ENCODE measurements at regions not wholly inside any gene's neighbourhood (a gene's known extent, or its start where the extent isn't known, plus 50 kb on each side); places are given as distances from the start of the nearest gene placed in this dataset.
"Not testable (repeated sequence)": the region's sequence is repeated elsewhere in the genome, so short reads cannot be mapped to it uniquely, and the experiment has no call there.

- in situ Hi-C loops (cut with MboI; ENCODE audit: low pct_unique_long_range_greater_than_20kb in 2 of 9, low sequenced_read_pairs in 9 of 9, unreplicated experiment in 9 of 9), result no loop called here
- WGBS, 10 experiments, result 20 to 100% (median 83%) methylated on average over 1 to 2 of the region's 3 CpGs; no CpG with 5 or more reads in 3 of the 10 experiments
- Histone ChIP-seq H3K4me1 (replicated peaks in 1 of 2) (no peaks in the 10 kb centered on the region), H3K4me3 (no peak overlapping the region), H3K27ac (no peak overlapping the region)
- ATAC-seq (replicated peaks in 6 of 8), result peak in 2 of 8 experiments; percentile 53 to 88
Measured at GRCh38 chr21:15210235-15210678, 145.5 kb upstream of the NRIP1 start.

- Histone ChIP-seq H3K27ac (no peak overlapping the region), H3K4me1 (replicated peaks in 1 of 2) (no peaks in the 10 kb centered on the region), H3K4me3 (no peak overlapping the region)
- WGBS, 10 experiments, result 39 to 100% (median 69%) methylated on average over 1 to 5 of the region's 5 CpGs; no CpG with 5 or more reads in 1 of the 10 experiments
- in situ Hi-C loops (cut with MboI; ENCODE audit: low pct_unique_long_range_greater_than_20kb in 2 of 9, low sequenced_read_pairs in 9 of 9, unreplicated experiment in 9 of 9), result no loop called here
- no peak for ATAC-seq (replicated peaks in 6 of 8)
Measured at GRCh38 chr21:15211491-15212133, 146.8 kb upstream of the NRIP1 start.

GRCh38 chr21:15212206-15212605, 147.4 kb upstream of the NRIP1 start:
- 11 to 100% (median 90%) methylated on average over 1 to 2 of the region's 2 CpGs; no CpG with 5 or more reads in 3 of the 10 experiments for WGBS, 10 experiments
- no peak for ATAC-seq (replicated peaks in 6 of 8)
- no peak overlapping the region for H3K4me3 ChIP-seq
- in situ Hi-C loops (cut with MboI; ENCODE audit: low pct_unique_long_range_greater_than_20kb in 2 of 9, low sequenced_read_pairs in 9 of 9, unreplicated experiment in 9 of 9), result no loop called here
- H3K4me1 ChIP-seq (replicated peaks in 1 of 2), result no peaks in the 10 kb centered on the region
- H3K27ac ChIP-seq, result no peak overlapping the region

GRCh38 chr21:15218476-15218875, 153.7 kb upstream of the NRIP1 start:
- in situ Hi-C loops (cut with MboI; ENCODE audit: low pct_unique_long_range_greater_than_20kb in 2 of 9, low sequenced_read_pairs in 9 of 9, unreplicated experiment in 9 of 9), result not testable (repeated sequence)

GRCh38 chr21:15219039-15219438, 154.2 kb upstream of the NRIP1 start:
- Histone ChIP-seq H3K4me3 (no peak overlapping the region), H3K4me1 (replicated peaks in 1 of 2) (peaks cover 16 to 36% of the 10 kb centered on the region in 2 donors), H3K27ac (no peak overlapping the region)
- 98 to 100% (median 100%) methylated on average over 1 to 4 of the region's 5 CpGs; no CpG with 5 or more reads in 7 of the 10 experiments for WGBS, 10 experiments
- ATAC-seq (replicated peaks in 6 of 8), result no peak
- in situ Hi-C loops (cut with MboI; ENCODE audit: low pct_unique_long_range_greater_than_20kb in 2 of 9, low sequenced_read_pairs in 9 of 9, unreplicated experiment in 9 of 9), result no loop called here

More at GRCh38 chr21:15218476-15218875, 153.7 kb upstream of the NRIP1 start:
- ATAC-seq (replicated peaks in 6 of 8); H3K27ac ChIP-seq; H3K4me3 ChIP-seq: not testable (repeated sequence)
- WGBS, 10 experiments, result no CpG with 5 or more reads among the region's 23 CpGs
- H3K4me1 ChIP-seq (replicated peaks in 1 of 2), result peaks cover 16 to 33% of the 10 kb centered on the region in 2 donors

GRCh38 chr21:15219894-15220293, 155.1 kb upstream of the NRIP1 start:
- Histone ChIP-seq H3K27ac (no peak overlapping the region), H3K4me1 (replicated peaks in 1 of 2) (peaks cover 16 to 36% of the 10 kb centered on the region in 2 donors), H3K4me3 (no peak overlapping the region)
- ATAC-seq (replicated peaks in 6 of 8), result no peak
- in situ Hi-C loops (cut with MboI; ENCODE audit: low pct_unique_long_range_greater_than_20kb in 2 of 9, low sequenced_read_pairs in 9 of 9, unreplicated experiment in 9 of 9), result no loop called here
- WGBS, 10 experiments, result 58 to 100% (median 86%) methylated on average over 2 to 6 of the region's 6 CpGs; no CpG with 5 or more reads in 1 of the 10 experiments

GRCh38 chr21:15221799-15222386, 157.1 kb upstream of the NRIP1 start:
- no peak overlapping the region for H3K27ac ChIP-seq
- H3K4me3 ChIP-seq, result no peak overlapping the region
- peak; percentile 33 to 94 (median 60) for ATAC-seq (replicated peaks in 6 of 8)
- in situ Hi-C loops (cut with MboI; ENCODE audit: low pct_unique_long_range_greater_than_20kb in 2 of 9, low sequenced_read_pairs in 9 of 9, unreplicated experiment in 9 of 9), result no loop called here
- H3K4me1 ChIP-seq (replicated peaks in 1 of 2), result peaks cover 16 to 36% of the 10 kb centered on the region in 2 donors

GRCh38 chr21:15222707-15223106, 157.9 kb upstream of the NRIP1 start:
- Histone ChIP-seq H3K4me1 (replicated peaks in 1 of 2) (peaks cover 16 to 36% of the 10 kb centered on the region in 2 donors), H3K27ac (no peak overlapping the region), H3K4me3 (no peak overlapping the region)
- ATAC-seq (replicated peaks in 6 of 8), result peak in 5 of 8 experiments; percentile 17 to 67 (median 51)
- in situ Hi-C loops (cut with MboI; ENCODE audit: low pct_unique_long_range_greater_than_20kb in 2 of 9, low sequenced_read_pairs in 9 of 9, unreplicated experiment in 9 of 9), result no loop called here
- 0 to 43% (median 29%) methylated on average over 1 to 3 of the region's 3 CpGs; no CpG with 5 or more reads in 3 of the 10 experiments for WGBS, 10 experiments

GRCh38 chr21:15224346-15225086, 159.7 kb upstream of the NRIP1 start:
- peak in 2 of 8 experiments; percentile 86 to 97 for ATAC-seq (replicated peaks in 6 of 8)
- Histone ChIP-seq H3K27ac (no peak overlapping the region), H3K4me1 (replicated peaks in 1 of 2) (peaks cover 16 to 36% of the 10 kb centered on the region in 2 donors), H3K4me3 (no peak overlapping the region)
- in situ Hi-C loops (cut with MboI; ENCODE audit: low pct_unique_long_range_greater_than_20kb in 2 of 9, low sequenced_read_pairs in 9 of 9, unreplicated experiment in 9 of 9), result no loop called here
- WGBS, 10 experiments, result 21 to 100% (median 89%) methylated on average over 1 to 5 of the region's 6 CpGs; no CpG with 5 or more reads in 1 of the 10 experiments

- no peak for ATAC-seq (replicated peaks in 6 of 8)
- 41 to 100% (median 76%) methylated on average over 1 to 3 of the region's 3 CpGs; no CpG with 5 or more reads in 1 of the 10 experiments for WGBS, 10 experiments
- H3K4me1 ChIP-seq (replicated peaks in 1 of 2), result peaks cover 0 to 20% of the 10 kb centered on the region in 2 donors
- in situ Hi-C loops (cut with MboI; ENCODE audit: low pct_unique_long_range_greater_than_20kb in 2 of 9, low sequenced_read_pairs in 9 of 9, unreplicated experiment in 9 of 9), result no loop called here
- H3K27ac ChIP-seq, result no peak overlapping the region
- no peak overlapping the region for H3K4me3 ChIP-seq
Measured at GRCh38 chr21:15227919-15228318, 163.1 kb upstream of the NRIP1 start.

- ATAC-seq (replicated peaks in 6 of 8), result no peak
- in situ Hi-C loops (cut with MboI; ENCODE audit: low pct_unique_long_range_greater_than_20kb in 2 of 9, low sequenced_read_pairs in 9 of 9, unreplicated experiment in 9 of 9), result no loop called here
- no peak overlapping the region for H3K4me3 ChIP-seq
- 50 to 100% (median 75%) methylated on average over 1 to 4 of the region's 4 CpGs for WGBS, 10 experiments
- H3K27ac ChIP-seq, result no peak overlapping the region
- H3K4me1 ChIP-seq (replicated peaks in 1 of 2), result peaks cover 0 to 13% of the 10 kb centered on the region in 2 donors
Measured at GRCh38 chr21:15229390-15229789, 164.6 kb upstream of the NRIP1 start.

- Histone ChIP-seq H3K4me1 (replicated peaks in 1 of 2) (peaks cover 0 to 13% of the 10 kb centered on the region in 2 donors), H3K27ac (no peak overlapping the region), H3K4me3 (no peak overlapping the region)
- WGBS, 10 experiments, result 8 to 100% (median 100%) methylated on average over 1 of the region's 1 CpG
- peak in 1 of 8 experiments; percentile 46 for ATAC-seq (replicated peaks in 6 of 8)
- in situ Hi-C loops (cut with MboI; ENCODE audit: low pct_unique_long_range_greater_than_20kb in 2 of 9, low sequenced_read_pairs in 9 of 9, unreplicated experiment in 9 of 9), result no loop called here
Measured at GRCh38 chr21:15233611-15234010, 168.8 kb upstream of the NRIP1 start.

- in situ Hi-C loops (cut with MboI; ENCODE audit: low pct_unique_long_range_greater_than_20kb in 2 of 9, low sequenced_read_pairs in 9 of 9, unreplicated experiment in 9 of 9), result no loop called here
- 60 to 100% (median 90%) methylated on average over 1 to 2 of the region's 2 CpGs; no CpG with 5 or more reads in 1 of the 10 experiments for WGBS, 10 experiments
- Histone ChIP-seq H3K4me3 (no peak overlapping the region), H3K4me1 (replicated peaks in 1 of 2) (peaks cover 0 to 13% of the 10 kb centered on the region in 2 donors), H3K27ac (no peak overlapping the region)
- no peak for ATAC-seq (replicated peaks in 6 of 8)
Measured at GRCh38 chr21:15236111-15236510, 171.3 kb upstream of the NRIP1 start.
